DMS 273 (cell line): ENCODE measurements at regions not wholly inside any gene's neighbourhood (a gene's known extent, or its start where the extent isn't known, plus 50 kb on each side); places are given as distances from the start of the nearest gene placed in this dataset.

ENCODE experiments used
- DNase-seq: peaks from one replicate; lab custom pipeline; 2025; ENCODE audit not compliant: unreplicated experiment; lab: John Stamatoyannopoulos, UW

DNA sequence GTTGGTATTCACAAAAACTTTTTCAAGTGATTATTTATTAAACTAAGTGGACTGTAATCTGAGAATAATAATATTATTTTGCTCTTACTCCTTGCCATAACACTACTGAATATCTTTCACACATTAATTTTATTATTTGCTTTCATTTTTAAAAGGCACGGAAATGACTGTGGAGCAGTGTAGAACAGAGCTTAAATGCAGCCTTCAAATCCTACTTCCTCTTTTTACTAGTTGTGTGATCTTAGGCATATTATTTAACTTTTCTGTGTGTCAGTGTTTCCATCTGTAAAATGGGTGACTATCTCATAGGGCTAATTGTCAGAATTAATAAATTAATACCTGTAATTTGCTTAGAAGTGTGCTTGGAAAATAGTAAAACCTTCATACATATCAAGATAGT, 55.5 kb upstream of the SLC8A1 start:
- DNase-seq = no peak

DNA sequence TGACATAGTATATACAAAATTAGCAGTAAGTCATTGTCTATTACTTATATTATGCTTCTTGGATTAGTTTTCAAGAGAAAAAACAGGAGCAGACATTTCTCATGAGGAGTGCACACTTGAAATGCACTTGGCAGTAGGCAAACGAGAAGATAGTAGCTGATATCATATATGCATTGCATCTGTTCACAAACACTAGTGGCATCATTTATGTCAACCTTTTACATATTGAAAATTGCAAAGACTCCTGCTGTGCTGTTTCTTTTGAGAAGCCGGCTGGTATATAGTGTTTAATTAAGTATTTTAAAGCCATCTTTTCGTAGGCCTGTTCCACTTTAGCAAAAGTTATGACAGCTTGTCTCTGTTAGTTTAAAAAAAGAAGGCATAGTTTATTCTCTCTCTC, 58.4 kb upstream of the SLC8A1 start:
- no peak for DNase-seq

DNA sequence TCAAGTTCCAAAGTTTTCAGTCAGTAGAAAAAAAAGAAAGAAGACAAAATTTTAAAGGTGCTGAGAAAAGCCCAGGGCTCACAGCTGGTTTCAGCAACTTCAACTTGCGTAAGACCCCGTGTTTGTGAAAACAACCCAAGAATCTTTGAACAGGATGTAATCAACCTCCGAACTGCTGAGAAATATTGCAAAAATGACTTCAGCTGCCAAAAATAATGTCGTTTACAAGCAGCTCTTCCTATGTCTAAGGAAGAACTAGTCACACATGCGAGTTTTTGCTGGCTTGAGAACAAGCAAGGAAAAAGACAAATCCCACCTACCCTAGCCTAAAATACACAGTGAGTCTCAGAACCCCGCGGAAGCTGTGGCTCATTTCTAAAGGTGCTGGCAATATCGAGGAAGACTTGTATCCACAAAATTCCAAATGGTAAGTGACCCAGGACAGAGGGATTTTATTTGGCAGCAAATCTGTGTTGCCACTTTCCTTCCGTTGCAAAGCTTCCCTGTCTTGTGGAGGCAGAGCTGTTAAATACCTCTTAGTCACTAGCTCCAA, 59.8 kb upstream of the SLC8A1 start:
- DNase-seq = no peak

DNA sequence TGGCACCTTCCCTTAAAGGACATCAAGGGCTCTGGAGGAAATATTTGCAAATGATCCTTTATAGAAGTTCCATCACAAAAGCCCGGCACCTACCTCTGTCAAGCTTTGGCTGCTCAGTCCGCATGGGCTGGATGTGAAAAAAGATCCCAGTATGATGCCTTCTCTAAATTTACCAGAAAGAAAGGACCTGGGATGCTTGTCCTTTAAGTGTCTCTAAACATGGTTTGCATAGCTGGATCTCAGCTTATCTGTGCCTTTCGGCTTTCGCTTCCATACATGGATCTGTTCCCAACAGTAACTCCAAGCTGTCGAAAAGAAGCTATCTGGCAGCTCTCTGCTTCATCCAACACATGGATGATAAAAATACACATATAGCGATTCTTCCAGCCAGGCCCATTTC, 60.4 kb upstream of the SLC8A1 start:
- no peak for DNase-seq

DNA sequence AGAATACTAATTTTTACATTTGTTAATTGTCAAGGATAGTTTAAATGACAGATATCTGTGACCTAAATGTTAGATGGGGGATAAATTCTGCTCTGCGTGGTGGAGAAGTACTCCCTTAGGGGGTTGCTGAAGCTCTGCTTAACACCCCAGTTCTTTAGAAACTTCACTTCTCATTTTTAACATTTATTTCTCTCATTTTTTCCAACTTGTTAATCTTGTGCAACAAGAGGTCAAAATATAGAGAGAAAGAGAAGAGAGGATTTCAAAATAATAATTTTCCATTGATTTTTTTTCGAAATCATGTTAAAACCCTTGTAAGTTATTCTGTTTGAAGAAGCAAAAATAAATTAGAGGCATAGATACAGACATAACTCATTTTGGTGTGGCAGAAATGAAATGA, 61.3 kb upstream of the SLC8A1 start:
- DNase-seq = no peak

DNA sequence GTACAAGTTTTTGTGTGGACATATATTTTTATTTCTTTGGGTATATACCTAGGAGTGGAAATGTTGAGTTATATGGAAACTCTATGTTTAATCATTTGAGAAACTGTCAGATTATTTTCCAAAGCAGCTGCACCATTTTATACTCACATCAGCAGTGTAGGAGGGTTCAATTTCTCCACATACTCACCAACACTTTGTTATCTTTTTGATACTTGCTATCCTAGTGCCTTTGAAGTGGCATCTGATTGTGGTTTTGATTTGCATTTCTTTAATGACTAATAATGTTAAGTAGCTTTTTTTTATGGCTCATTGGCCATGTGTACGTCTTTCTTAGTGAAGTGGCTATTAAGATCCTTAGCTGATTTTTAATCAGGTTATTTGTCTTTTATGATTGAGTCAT, 64.7 kb upstream of the SLC8A1 start:
- DNase-seq = no peak

DNA sequence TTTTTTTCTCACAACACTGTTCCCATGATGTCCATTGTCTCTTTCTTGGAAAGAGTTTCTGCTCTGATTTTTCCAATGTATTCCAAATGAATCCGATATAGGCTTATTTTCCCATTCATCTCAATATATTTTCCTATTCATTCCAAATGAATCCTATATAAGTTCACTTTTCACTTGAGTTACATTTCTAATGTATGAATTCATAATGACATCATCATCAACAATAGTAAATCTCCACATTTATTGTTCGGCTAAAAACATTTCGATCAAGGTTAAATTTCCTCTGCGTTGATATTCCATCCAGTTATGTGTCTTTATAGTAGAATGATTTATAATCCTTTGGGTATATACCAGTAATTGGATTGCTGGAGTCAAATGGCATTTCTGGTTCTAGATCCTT, 76.7 kb upstream of the SLC8A1 start:
- no peak for DNase-seq

DNA sequence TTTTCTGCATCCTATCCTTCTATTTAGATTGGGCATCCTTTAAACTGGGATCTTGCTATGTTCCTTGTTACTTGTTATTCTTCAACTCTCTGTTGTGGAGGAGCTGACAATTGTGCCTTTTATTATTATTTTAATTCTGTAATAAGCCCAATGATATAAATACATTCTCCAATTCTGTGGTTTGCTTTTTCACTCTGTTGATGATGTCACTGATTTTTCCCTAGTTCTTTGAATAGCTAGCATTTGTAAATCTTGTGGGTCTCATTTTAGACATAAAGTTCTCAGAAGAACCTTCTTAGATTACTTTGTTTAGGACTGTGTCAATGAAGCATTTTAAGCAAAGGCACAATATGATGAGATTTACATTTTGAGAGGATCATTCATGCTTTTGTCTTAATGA, 79.5 kb upstream of the SLC8A1 start:
- DNase-seq = no peak

DNA sequence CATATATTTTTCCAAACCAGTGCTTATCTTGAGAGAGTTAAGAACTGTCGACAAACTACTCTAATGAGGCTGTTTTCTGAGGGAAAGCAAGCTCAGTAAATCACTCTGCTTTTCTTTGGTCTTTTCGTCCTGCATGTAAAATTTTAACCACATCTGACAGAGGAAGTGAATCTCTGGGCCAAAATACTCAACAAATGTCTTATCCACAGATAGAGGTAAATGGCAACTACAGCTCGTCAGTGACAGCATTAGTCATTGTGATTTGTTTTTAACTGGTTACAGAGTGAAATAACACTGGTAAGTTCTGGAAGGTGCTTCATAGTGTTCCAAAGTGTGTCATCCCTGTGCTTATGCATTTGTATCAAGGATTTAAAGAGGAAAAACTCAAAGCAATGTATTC, 82.6 kb upstream of the SLC8A1 start:
- no peak for DNase-seq

DNA sequence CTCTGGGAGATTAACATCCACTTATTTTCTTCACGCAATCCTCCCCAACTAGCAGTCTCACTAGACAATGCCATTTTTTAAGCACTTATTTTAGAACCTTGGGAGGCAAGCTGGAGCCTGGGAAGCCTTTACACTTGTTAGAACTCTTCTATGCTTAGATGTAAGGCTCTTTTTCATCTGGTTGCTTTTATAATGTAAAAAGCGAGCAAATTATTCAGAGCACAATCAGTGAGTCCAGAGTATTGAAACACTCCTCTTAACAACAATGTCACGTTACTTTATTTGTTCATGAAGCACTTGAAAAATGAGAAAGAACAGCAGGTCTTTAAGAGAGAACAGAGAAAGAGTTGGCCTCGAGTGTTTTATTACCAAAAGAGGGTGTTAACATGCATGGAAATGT, 84.1 kb upstream of the SLC8A1 start:
- DNase-seq = no peak

DNA sequence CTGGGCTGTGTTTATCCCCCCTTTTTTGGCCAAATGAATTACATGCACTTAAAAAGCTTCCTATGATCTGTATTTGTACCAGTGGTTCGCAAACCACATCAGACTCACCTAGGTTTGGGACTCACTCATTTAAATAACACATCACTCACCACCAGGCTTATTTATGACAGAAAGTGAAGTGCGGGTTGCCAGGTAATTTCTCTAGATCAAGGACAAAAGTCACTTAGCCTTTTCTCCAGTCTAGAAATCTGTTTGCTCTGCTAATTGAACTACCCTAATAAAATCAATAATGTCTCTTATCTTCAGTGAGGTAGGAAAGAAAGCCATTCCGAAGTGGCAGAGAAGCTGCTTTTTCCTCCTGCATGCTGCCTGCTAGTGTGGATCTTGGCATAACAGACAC, 88.1 kb upstream of the SLC8A1 start:
- DNase-seq = no peak

DNA sequence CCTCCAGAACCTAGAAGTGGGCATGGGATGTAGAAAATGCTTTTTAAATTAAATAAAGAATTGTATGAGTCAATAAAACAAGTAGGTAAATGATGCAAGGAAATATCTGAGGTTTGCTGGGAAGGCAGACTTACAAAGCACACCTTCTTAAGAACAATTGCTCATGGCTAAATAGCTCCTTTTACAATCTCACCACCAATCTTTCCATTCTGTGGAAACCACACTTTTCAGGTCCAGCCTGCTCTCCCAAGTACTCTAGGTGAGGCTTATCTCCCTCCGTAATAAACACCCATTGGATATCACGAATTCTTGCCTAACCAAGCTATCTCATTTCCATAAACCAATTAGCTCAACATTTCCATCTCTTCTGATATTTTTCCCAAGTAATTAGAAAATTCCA, 91.5 kb upstream of the SLC8A1 start:
- DNase-seq = no peak

DNA sequence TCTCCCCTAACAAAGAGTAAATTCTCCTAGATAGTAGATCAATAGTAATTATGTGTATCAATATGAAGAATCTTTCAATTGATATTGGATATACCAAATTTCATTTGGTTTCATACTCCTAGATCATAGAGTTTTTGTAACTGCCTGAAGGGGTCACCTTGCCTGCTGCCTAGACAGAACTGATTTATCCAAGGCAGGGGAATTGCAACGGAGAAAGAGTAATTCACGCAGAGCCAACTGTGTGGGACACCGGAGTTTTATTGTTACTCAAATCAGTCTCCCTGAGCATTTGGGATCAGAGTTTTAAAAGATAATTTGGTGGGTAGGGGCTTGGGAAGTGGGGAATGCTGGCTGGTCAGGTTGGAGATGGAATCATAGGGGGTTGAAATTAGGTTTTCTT, 92.2 kb upstream of the SLC8A1 start:
- DNase-seq = no peak

DNA sequence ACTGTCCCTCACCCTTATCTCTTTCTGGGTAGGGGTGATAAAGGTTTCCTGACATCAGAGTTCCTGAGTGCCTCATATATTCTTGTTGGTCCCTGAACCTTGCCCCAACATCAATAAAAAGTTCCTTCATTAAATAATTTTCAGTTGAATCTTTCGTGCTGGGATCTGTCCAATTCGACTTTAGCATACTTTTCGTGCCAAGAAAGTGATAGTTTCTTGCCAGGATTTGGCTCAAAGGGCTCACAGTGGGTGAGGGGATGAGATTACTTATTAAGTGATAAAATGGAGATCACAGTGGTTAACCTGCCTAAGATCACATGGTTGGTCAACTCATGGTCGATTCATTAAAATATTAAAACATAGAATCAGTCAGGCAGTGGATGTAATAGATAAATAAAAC, 93.8 kb upstream of the SLC8A1 start:
- DNase-seq = no peak

DNA sequence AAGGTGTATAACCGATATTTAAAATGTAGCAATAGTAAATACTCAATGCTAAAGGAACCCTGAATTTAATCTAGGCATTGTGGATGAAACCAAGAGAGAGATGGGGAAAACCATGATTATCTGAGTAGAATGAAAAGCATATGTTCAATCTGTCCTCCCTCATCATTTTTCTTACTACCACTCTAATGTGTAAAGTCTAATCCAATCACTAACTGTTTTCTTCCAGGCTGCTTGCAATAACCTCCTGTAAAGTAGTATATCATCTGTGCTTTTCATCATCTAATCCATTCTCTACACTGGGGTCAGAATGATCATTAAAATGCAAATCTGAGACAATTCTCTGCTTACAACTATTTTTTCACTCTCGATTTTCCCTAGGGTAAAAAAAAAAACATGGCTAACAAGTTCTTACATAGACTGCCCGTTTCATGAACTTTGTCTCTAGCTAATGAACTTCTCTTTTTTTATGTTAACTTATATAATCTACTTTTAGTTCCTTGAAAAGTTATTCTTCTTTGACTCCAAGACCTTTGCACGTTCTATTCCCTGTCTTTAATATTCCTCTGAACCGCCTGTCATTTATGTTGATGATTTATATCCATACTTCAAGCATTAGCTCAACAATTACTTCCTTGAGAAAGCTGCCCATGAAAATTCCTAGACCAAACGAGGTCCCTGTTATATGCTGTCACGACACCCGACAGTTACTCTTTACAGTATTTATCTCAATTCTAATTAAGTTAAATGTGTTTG, 94.7 kb upstream of the SLC8A1 start:
- DNase-seq = no peak

DNA sequence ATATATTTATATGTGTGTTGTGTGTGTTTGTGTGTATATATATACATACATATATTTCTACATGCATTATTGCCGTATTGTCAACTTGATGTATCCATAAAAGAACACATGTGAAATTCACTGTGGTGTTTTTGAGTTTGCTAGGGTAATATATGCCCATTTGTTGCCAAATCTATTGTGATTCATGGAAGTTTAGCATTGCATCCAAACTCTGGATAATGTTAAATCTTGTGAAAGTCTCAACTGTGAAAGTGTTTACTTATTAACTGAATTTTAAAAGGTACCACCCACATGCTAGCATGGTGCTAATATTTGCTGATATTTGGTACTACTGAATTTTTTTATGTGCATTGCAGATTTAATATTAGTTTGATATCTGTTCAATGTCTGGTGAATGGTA, 96.6 kb upstream of the SLC8A1 start:
- no peak for DNase-seq

DNA sequence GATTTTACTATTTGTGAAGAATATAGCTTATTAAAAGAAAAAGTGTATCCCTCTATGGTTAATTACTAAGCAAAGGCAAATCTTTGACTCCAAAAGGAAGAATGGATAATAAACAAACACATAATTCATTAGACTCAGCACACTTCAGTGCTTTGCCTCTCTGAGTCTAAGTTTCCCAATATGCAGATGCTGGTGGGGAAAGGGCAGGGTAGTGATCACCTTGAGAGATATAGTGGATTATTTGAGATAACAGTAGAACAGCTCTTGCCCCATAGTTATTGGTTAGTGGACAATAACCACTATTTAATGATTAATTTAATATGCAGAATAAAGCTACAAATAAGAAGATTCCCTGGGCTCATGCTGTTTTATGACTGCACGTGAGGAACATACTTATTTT, 98.2 kb upstream of the SLC8A1 start:
- no peak for DNase-seq

DNA sequence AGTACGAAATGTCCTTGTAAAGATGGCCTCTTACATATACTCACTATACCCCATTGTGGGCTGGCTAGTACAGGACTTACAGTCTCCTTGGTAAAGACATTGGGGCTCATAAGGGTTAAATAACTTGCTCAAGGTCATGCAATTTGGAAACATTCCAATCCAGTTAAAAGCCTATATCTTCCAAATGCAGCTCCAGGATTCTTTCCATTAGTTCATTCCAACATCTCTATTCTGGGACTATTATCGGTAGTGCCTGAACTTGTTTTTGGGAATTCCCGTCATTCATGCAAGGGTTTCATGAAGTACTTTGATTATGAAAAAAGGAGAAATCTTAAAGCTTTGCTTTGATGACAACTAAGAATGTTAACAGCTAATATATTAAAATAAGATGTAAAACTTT, 99.2 kb upstream of the SLC8A1 start:
- no peak for DNase-seq

DNA sequence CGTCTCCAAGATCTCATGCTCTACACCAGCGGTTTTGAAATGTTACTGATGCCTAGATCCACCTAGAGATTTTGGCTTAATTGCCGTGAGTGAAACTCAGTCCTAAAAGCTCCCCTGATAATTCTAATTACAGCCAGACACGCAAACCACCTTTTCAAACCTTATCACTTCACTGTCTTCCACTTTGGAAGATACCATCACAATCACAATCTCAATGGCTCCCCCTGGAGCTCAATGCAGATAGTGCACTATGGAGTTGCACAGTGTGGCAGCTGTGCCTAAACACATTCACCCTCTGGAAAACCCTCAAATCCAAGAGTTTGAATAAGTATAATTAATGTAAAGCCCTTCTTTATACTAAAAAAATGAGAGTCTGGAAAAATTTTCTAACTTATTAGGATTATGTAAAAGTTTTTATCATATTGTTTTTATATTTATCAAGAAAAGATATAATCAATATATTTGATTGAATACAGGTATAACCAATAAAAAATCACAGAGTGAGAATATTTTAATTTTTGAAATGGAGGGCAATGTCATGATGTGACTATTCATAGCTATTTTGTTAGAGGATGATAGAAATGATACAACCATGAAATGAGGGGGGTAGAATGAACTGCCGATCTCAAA, 102.9 kb upstream of the SLC8A1 start:
- DNase-seq = peak; percentile 81

DNA sequence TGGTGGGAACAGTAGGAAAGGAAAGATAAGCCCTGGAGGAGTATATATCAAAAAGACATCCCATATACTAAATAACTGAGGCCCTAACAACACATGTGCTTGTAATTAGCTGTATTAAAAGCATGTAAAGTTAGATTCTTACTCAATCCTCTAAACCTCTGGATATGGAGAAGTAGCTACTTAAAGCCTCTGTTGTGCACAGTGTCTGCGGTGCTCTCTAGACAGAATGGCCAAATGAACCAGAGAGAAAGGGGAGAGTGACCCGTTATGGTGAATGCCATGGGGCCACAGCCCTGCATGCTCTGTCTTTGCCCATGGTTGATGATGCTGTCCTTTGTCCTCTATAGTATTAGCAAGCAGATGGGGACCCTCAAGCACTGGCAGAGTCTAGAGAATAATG, 104.4 kb upstream of the SLC8A1 start:
- no peak for DNase-seq

DNA sequence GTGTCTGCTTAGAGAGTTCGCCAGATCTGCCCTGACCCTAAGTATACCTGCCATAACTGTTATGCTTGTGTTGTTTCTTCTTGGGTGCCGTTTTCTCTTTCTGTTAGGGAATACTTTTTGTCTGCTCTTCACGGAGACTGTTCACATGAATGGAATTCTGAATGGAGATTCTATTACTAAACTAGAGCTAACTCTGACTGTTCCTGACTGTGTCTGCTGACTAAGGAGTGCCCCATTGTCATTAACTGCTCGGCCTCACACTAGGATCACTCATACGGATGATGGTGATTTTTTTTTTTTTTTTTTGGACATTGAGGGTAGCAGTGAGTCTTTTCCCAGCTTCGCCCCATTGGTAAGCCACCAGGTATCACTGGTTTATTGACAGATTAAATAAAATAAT, 104.8 kb upstream of the SLC8A1 start:
- DNase-seq = no peak

DNA sequence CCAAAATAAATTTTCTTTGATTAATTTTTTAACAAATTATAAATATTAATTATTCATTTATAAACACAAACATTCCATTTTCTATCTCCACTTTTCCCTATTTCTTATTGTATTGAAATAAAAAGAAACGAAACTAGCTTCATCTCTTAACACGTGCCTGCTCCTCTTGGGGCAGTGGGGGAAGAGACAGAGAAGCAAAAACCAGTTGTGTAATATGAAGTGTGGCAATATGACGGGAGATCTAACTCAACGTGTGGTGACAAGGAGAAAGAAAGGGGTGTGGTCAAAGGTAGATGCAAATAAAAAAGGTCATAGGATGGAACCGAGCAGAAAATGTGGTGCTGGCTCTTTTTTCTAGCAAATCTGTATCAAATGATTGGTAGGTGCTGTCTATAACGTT, 106.9 kb upstream of the SLC8A1 start:
- DNase-seq = no peak

DNA sequence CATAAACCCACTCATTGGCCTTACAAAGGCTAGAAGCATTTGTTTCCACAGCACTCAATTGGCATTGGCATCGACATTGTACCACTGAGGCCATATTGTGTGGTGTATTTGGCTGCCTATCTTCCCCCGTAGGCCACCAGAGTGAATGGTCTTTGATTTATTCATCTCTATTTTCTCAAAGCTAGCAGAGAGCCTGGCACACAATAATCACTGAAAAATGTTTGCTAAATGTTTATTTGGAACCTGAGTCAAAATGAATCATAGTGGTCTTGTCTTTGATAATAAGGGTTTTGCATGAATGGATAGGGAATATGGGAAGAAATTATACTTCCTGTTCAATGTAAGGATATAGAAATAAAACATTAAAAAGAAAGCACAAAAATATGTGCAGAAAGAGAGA, 107.3 kb upstream of the SLC8A1 start:
- DNase-seq = no peak
